ENCODE measurements at regions not wholly inside any gene's neighbourhood (a gene's known extent, or its start where the extent isn't known, plus 50 kb on each side); places are given as distances from the start of the nearest gene placed in this dataset.

- TF ChIP-seq POLR2AphosphoS5 (IDR thresholded peaks at IDR 0.05): no peak
- no peak for TF ChIP-seq CTCF (IDR thresholded peaks at IDR 0.05)
Measured at GRCh38 chr9:126219166-126219565, 107.5 kb upstream of the MVB12B start.
